ENCODE measurements at regions not wholly inside any gene's neighbourhood (a gene's known extent, or its start where the extent isn't known, plus 50 kb on each side); places are given as distances from the start of the nearest gene placed in this dataset.

DNA sequence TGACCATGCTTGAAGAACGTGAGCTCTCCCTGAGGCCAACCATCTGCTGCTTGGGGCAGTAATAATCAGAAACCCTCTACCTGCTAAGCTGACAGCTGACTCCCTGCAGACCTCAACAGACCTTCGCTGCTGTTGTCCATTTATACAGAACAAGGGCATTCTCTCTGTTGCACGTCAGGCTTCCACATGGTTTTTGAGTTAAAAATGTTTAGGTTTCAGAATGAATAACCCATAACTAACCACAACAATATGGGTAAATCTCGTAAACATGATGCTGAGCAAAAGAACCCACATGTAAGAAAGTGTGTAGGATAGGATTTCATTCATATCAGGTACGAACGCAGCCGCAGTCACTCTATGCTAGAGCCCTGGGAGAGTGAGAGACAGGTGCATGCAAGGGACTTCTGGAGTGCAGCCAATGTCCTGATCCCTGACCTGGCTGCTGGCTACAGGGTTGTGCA is 348.5 kb downstream of the MED10 start:
- Mint-ChIP-seq H3K27ac (ENCODE audit: unreplicated experiment) (no peak overlapping the region), H3K4me1 (ENCODE audit: low read depth) (no peaks in the 10 kb centered on the region), H3K9me3 (ENCODE audit: low read depth) (peaks cover 18% of the 10 kb centered on the region), H3K27me3 (ENCODE audit: low read depth) (no peaks in the 10 kb centered on the region), H3K36me3 (ENCODE audit: low read depth) (no peaks in the 10 kb centered on the region), H3K4me3 (ENCODE audit: unreplicated experiment) (no peak overlapping the region)
- TF ChIP-seq, protein P1, sequence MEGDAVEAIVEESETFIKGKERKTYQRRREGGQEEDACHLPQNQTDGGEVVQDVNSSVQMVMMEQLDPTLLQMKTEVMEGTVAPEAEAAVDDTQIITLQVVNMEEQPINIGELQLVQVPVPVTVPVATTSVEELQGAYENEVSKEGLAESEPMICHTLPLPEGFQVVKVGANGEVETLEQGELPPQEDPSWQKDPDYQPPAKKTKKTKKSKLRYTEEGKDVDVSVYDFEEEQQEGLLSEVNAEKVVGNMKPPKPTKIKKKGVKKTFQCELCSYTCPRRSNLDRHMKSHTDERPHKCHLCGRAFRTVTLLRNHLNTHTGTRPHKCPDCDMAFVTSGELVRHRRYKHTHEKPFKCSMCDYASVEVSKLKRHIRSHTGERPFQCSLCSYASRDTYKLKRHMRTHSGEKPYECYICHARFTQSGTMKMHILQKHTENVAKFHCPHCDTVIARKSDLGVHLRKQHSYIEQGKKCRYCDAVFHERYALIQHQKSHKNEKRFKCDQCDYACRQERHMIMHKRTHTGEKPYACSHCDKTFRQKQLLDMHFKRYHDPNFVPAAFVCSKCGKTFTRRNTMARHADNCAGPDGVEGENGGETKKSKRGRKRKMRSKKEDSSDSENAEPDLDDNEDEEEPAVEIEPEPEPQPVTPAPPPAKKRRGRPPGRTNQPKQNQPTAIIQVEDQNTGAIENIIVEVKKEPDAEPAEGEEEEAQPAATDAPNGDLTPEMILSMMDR (IDR thresholded peaks at IDR 0.05): no peak
- DNase-seq (ENCODE audit: low spot score): no peak

DNA sequence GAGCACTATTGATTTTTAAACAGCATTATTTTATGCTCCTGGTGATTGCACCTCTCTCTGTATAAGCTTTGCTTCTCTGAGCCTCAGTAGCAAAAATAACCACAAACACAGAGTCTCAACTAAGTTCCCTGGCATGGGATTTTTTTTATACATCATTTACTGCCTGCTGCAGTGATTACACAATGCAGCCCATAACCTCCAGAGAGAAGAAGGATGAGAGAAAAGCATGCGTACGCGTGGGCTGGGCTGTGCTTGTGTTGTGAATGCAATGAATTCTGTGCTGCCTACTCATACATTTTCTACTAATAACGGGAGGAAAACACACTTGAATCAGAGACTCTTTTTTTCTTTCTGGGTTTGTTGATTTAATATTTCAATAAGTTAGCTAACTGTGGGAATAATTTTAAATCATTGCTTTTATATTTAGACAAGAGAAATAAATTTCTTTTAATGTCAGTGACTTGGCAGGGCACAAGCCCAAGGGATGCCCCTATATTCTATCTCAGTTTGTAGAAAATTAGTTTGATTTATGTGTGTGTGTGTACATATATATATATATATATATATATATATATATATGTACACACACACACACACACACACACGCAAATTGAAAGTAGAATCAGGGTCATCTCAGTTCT is 351.5 kb downstream of the MED10 start:
- Mint-ChIP-seq H3K27me3 (ENCODE audit: low read depth) (no peaks in the 10 kb centered on the region), H3K4me3 (ENCODE audit: unreplicated experiment) (no peak overlapping the region), H3K4me1 (ENCODE audit: low read depth) (no peaks in the 10 kb centered on the region), H3K36me3 (ENCODE audit: low read depth) (no peaks in the 10 kb centered on the region), H3K27ac (ENCODE audit: unreplicated experiment) (no peak overlapping the region), H3K9me3 (ENCODE audit: low read depth) (peaks cover 12% of the 10 kb centered on the region)
- TF ChIP-seq, protein P1 (IDR thresholded peaks at IDR 0.05): no peak
- no peak for DNase-seq (ENCODE audit: low spot score)

DNA sequence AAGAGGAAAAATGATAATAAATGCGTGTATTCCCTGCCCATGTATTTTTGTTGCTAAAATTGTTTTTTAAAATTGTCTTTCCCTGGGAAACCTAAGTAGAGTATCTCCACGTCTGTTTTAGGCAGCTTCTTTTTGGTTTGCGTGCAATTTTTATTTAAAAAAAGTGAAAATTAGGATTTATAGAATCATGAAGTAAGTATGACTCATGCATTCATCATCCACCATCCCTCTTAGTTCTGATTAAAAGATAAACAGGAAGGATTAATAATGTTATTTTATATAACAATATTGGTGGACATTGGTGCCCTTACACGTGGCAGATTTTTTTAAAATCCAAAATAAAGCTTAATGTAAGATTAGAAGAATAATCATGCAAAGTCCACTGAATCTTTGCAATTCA is 358.7 kb downstream of the MED10 start:
- Mint-ChIP-seq H3K4me3 (ENCODE audit: unreplicated experiment) (no peak overlapping the region), H3K27ac (ENCODE audit: unreplicated experiment) (no peak overlapping the region), H3K4me1 (ENCODE audit: low read depth) (no peaks in the 10 kb centered on the region), H3K27me3 (ENCODE audit: low read depth) (no peaks in the 10 kb centered on the region), H3K9me3 (ENCODE audit: low read depth) (peaks cover 4% of the 10 kb centered on the region), H3K36me3 (ENCODE audit: low read depth) (no peaks in the 10 kb centered on the region)
- DNase-seq (ENCODE audit: low spot score): no peak
- TF ChIP-seq, protein P1 (IDR thresholded peaks at IDR 0.05): no peak

DNA sequence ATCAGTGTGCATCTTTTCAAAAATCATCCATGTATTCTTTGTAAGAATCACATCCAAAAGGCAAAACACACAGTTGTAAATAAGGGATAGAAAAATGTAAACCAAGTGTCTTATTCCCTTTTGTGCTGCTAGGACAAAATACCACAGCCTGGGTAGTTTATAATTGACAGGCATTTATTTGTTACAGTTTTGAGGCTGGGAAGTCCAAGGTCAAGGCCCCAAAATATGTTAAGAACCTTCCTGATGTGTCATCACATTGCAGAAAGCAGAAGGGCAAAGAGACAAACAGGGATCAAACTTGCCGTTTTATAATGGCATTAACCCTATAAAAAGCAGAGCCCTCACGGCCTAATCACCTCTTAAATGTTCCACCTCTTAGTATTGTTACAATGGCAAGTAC is 364.8 kb downstream of the MED10 start:
- TF ChIP-seq, protein P1 (IDR thresholded peaks at IDR 0.05): no peak
- no peaks in the 10 kb centered on the region for H3K4me1 Mint-ChIP-seq (ENCODE audit: low read depth)
- H3K27ac Mint-ChIP-seq (ENCODE audit: unreplicated experiment): no peak overlapping the region
- H3K4me3 Mint-ChIP-seq (ENCODE audit: unreplicated experiment): no peak overlapping the region
- H3K36me3 Mint-ChIP-seq (ENCODE audit: low read depth): no peaks in the 10 kb centered on the region
- H3K27me3 Mint-ChIP-seq (ENCODE audit: low read depth): no peaks in the 10 kb centered on the region
- no peaks in the 10 kb centered on the region for H3K9me3 Mint-ChIP-seq (ENCODE audit: low read depth)
- DNase-seq (ENCODE audit: low spot score): no peak

DNA sequence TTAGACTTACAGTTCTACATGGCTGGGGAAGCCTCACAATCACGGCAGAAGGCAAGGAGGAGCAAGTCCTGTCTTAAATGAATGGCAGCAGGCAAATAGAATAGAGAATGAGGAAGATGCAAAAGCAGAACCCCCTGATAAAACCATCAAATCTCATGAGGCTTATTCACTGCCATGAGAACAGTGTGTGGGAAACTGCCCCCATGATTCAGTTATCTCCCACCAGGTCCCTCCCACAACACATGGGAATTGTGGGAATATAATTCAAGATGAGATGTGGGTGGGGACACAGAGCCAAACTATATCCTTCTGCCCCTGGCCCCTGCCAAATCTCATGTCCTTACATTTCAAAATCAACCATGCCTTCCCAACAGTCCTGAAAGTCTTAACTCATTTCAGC is 367.1 kb downstream of the MED10 start:
- DNase-seq (ENCODE audit: low spot score): no peak
- Mint-ChIP-seq H3K36me3 (ENCODE audit: low read depth) (no peaks in the 10 kb centered on the region), H3K27ac (ENCODE audit: unreplicated experiment) (no peak overlapping the region), H3K4me1 (ENCODE audit: low read depth) (no peaks in the 10 kb centered on the region), H3K4me3 (ENCODE audit: unreplicated experiment) (no peak overlapping the region), H3K9me3 (ENCODE audit: low read depth) (no peaks in the 10 kb centered on the region), H3K27me3 (ENCODE audit: low read depth) (no peaks in the 10 kb centered on the region)
- TF ChIP-seq, protein P1 (IDR thresholded peaks at IDR 0.05): no peak

Data from chondrocyte (in vitro differentiated cells).